Upper lobe of right lung (tissue), 1 donor: ENCODE measurements at regions not wholly inside any gene's neighbourhood (a gene's known extent, or its start where the extent isn't known, plus 50 kb on each side); places are given as distances from the start of the nearest gene placed in this dataset.
A peak's percentile ranks its signal among the peaks of the same experiment; 100 is the strongest.

Experiments used
- ATAC-seq: fragments of 200-7000 bp; cut with Tn5 transposase; one replicate; pipeline ENCODE4 v1.9.1; 2020; ENCODE audit warnings: mild to moderate bottlenecking, moderate library complexity
- DNase-seq: peaks from one replicate; pipeline ENCODE4 v3.0.0-alpha.2; 2020
- H3K27ac ChIP-seq: fragments of 200-600 bp; one replicate; pipeline ENCODE4 v1.8.0; 2022
- H3K27me3 ChIP-seq: fragments of 200-600 bp; one replicate; pipeline ENCODE4 v1.8.0; 2022; ENCODE audit warnings: mild to moderate bottlenecking
- H3K36me3 ChIP-seq: fragments of 200-600 bp; one replicate; pipeline ENCODE4 v1.8.0; 2022
- H3K4me1 ChIP-seq: fragments of 200-600 bp; one replicate; pipeline ENCODE4 v1.8.0; 2022
- H3K4me3 ChIP-seq: fragments of 200-600 bp; one replicate; pipeline ENCODE4 v1.8.0; 2022; ENCODE audit warnings: mild to moderate bottlenecking
- H3K9me3 ChIP-seq: fragments of 200-600 bp; one replicate; pipeline ENCODE4 v1.8.0; 2022
- CTCF ChIP-seq: fragments of 200-600 bp; IDR thresholded peaks from one replicate; pipeline ENCODE4 v1.8.0; 2022; ENCODE audit warnings: antibody characterized with exemption
- intact Hi-C: fragments of 100-400 bp; cut with DNase I; formaldehyde crosslinking; loops from one replicate; pipeline ENCODE4 v1.11.0; 2022
- donor health status: DM: no; HTN: yes; CAD: no; lungs with severe emphysema.

DNA sequence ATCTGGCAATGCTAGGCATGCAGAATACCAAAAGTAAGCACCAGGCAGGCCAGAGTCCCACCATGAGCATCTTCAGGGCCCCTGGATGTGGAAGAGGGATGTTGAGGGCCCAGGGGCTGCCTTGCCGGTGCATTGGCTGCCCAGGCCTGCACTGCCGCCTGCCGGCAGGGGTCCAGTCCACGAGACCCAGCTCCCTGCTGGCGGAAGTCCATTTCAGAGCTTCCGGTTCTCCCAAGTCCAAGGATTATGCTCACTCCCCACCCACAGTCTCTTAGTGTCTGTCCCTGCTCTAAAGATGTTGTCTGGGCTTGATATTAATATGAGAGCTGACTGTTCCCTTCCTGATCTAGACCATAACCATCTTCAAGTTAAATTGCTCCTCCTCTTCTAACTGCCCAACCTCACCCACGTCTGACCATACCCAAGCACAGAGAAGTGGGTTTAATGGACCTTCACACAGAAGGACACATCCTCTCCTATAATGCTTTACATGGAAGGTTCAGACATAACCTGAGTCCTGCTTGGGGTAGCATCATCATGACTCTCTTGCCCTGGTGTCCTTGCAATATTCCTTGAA lies 117.4 kb downstream of the DAD1 start:
- Histone ChIP-seq H3K9me3 (no peaks in the 10 kb centered on the region), H3K27me3 (no peaks in the 10 kb centered on the region), H3K4me3 (no peak overlapping the region), H3K36me3 (no peaks in the 10 kb centered on the region), H3K27ac (no peak overlapping the region), H3K4me1 (no peaks in the 10 kb centered on the region)
- peak; percentile 52 for TF ChIP-seq CTCF
- peak; percentile 79 for DNase-seq
- intact Hi-C loops, result loop anchor here (5.0 kb wide), 1 partner anchor 79 kb away; no protein-coding TSS in a partner anchor
- peak; percentile 85 for ATAC-seq

DNA sequence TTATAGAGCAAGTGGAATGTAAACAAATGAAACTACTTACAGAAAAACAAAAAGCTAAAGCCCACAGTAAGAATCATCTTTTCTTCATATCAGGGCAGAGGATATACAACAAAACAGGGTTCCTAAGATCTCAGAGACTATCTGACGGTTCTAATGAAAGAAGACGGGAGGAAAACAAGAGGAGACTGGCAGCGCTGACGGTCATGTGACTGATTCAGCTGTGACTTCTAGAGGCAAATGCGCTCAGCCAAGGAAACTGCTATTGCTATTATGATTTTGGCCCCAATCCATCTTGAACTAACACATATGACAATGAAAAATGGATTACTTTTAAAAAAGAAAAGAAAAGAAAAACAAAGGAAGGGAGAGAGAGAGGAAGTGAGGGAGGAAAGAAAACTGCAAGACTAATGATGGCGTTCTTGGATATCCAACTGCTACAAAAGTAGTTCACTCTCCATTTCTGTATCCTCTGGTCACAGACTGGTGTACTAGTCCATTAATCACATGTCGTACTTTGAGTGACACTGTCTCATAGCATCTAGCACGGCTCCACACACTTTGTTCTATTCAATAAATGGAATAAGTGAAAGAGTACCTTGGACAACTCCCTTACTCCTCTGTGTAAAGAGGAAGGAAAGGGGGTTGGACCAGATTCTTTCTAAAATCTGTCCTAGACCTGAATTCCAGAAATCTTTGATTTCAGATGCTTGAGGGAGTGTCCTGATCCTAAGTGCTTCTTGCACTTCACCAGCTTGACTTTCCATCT lies 119.3 kb downstream of the DAD1 start:
- no peak overlapping the region for H3K4me3 ChIP-seq
- no peak for TF ChIP-seq CTCF
- no peaks in the 10 kb centered on the region for H3K36me3 ChIP-seq
- no peaks in the 10 kb centered on the region for H3K4me1 ChIP-seq
- H3K27me3 ChIP-seq, result no peaks in the 10 kb centered on the region
- no peak overlapping the region for H3K27ac ChIP-seq
- DNase-seq (no peak), ATAC-seq (no peak)
- intact Hi-C loops, result loop anchor here (5.0 kb wide), 1 partner anchor 77 kb away; no protein-coding TSS in a partner anchor
- no peaks in the 10 kb centered on the region for H3K9me3 ChIP-seq

GRCh38 chr14:22468830-22469229 lies 120.2 kb downstream of the DAD1 start:
- TF ChIP-seq CTCF, result no peak
- intact Hi-C loops, result no loop called here
- Histone ChIP-seq H3K27ac (no peak overlapping the region), H3K4me3 (no peak overlapping the region), H3K4me1 (no peaks in the 10 kb centered on the region), H3K27me3 (no peaks in the 10 kb centered on the region), H3K9me3 (no peaks in the 10 kb centered on the region), H3K36me3 (no peaks in the 10 kb centered on the region)
- DNase-seq (no peak), ATAC-seq (no peak)

- no peak for TF ChIP-seq CTCF
- DNase-seq (no peak), ATAC-seq (no peak)
- Histone ChIP-seq H3K36me3 (no peaks in the 10 kb centered on the region), H3K27me3 (no peaks in the 10 kb centered on the region), H3K4me3 (no peak overlapping the region), H3K27ac (no peak overlapping the region), H3K4me1 (no peaks in the 10 kb centered on the region), H3K9me3 (no peaks in the 10 kb centered on the region)
- intact Hi-C loops, result no loop called here
Measured at GRCh38 chr14:22466491-22466890, 122.5 kb downstream of the DAD1 start.

DNA sequence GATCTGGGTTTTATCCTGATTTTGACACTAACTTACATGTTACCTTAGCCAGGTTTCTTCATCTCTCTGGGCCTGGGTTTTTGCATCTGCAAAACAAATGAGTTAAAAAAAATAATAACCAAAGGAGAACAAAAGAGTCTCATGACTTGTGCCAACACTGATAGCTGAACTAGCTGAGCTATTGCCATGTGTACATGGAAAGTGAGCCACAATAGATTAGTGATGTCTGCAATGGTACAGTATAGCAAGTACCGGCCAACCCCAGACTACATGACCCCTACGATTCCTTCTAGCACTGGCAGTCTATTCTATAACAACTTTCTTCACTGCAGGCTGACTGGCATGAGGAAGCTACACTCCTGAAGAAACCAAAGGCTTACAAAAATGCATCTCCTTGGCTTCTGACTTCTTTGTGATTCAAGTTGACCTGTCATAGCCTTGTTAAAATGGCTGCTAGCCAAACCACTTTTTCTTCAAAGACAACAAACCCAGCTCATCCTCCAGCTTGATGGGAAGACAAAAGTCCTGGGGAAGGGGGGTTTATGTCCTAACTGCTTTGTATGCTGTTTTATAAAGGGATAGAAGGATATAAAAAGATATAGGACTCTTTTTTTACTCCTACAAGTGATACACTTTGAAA lies 123.7 kb downstream of the DAD1 start:
- H3K4me1 ChIP-seq, result peaks cover 7% of the 10 kb centered on the region
- H3K9me3 ChIP-seq, result no peaks in the 10 kb centered on the region
- TF ChIP-seq CTCF, result no peak
- intact Hi-C loops, result no loop called here
- H3K4me3 ChIP-seq, result no peak overlapping the region
- no peak for ATAC-seq
- no peaks in the 10 kb centered on the region for H3K27me3 ChIP-seq
- H3K27ac ChIP-seq, result no peak overlapping the region
- DNase-seq, result no peak
- H3K36me3 ChIP-seq, result no peaks in the 10 kb centered on the region
